Testis (tissue), 2 donors: ENCODE measurements at regions not wholly inside any gene's neighbourhood (a gene's known extent, or its start where the extent isn't known, plus 50 kb on each side); places are given as distances from the start of the nearest gene placed in this dataset.

ENCODE experiments used
- POLR2A ChIP-seq: fragments of 450-650 bp; IDR thresholded peaks from one replicate; pipeline ENCODE4 v1.6.1; 2017; ENCODE audit warnings: antibody characterized with exemption, mild to moderate bottlenecking, moderate library complexity
- TF ChIP-seq, protein P1 (sequence below), 3 experiments: fragments of 450-650 bp in 2 of 3; fragments of 200-600 bp in 1 of 3; sonication (generic) in 1 of 3; IDR thresholded peaks; one replicate each; pipeline ENCODE4 v1.5.1; 2016 to 2019; ENCODE audit warnings: antibody characterized with exemption in 3 of 3, mild to moderate bottlenecking in 2 of 3, moderate library complexity in 1 of 3

DNA sequence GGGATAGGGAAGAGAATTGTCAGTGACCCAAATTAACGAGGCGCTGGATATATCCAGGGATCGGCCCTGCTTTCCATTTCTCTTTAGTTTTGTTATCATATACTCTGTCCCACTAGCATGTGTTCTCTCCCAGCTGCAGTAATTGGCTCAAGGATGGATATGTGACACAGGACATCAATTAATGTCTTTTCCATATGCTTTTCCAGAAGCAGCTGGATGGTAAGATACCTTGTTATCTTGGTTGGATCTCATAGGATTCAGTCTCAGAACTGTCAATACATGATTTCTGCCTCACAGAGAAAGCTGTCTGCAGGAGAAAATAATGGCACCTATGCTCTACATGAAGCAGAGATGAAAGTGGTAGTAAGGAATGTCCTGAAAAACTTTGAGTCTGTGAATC, 157.1 kb upstream of the SPRY2 start:
- TF ChIP-seq, protein P1, sequence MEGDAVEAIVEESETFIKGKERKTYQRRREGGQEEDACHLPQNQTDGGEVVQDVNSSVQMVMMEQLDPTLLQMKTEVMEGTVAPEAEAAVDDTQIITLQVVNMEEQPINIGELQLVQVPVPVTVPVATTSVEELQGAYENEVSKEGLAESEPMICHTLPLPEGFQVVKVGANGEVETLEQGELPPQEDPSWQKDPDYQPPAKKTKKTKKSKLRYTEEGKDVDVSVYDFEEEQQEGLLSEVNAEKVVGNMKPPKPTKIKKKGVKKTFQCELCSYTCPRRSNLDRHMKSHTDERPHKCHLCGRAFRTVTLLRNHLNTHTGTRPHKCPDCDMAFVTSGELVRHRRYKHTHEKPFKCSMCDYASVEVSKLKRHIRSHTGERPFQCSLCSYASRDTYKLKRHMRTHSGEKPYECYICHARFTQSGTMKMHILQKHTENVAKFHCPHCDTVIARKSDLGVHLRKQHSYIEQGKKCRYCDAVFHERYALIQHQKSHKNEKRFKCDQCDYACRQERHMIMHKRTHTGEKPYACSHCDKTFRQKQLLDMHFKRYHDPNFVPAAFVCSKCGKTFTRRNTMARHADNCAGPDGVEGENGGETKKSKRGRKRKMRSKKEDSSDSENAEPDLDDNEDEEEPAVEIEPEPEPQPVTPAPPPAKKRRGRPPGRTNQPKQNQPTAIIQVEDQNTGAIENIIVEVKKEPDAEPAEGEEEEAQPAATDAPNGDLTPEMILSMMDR (IDR thresholded peaks at IDR 0.05), result no peak
- no peak for TF ChIP-seq POLR2A
